Right cardiac atrium (tissue), 5 donors: ENCODE measurements at regions not wholly inside any gene's neighbourhood (a gene's known extent, or its start where the extent isn't known, plus 50 kb on each side); places are given as distances from the start of the nearest gene placed in this dataset.
A peak's percentile ranks its signal among the peaks of the same experiment; 100 is the strongest.

Experiments used
- ATAC-seq, 2 donors: fragments of 200-7000 bp; cut with Tn5 transposase; one replicate each; pipeline versions ENCODE4 v1.8.0 to v1.9.1; 2020; ENCODE audit warnings: moderate library complexity in 2 of 2, mild to moderate bottlenecking in 1 of 2
- DNase-seq, 3 donors: peaks; one replicate each; pipeline ENCODE4 v3.0.0-alpha.2; 2020
- H3K27ac ChIP-seq: one replicate; pipeline ENCODE4 v1.5.1; 2013; ENCODE audit warnings: mild to moderate bottlenecking, low read length, control low read depth, moderate library complexity
- H3K27me3 ChIP-seq: one replicate; pipeline ENCODE4 v1.6.1; 2013; ENCODE audit not compliant: control insufficient read depth, insufficient read depth
- H3K4me1 ChIP-seq: one replicate; pipeline ENCODE4 v1.6.1; 2013; ENCODE audit warnings: low read length; ENCODE audit not compliant: control insufficient read depth, insufficient read depth
- H3K4me3 ChIP-seq: one replicate; pipeline ENCODE4 v1.5.1; 2013; ENCODE audit warnings: low read length, control low read depth
- H3K9me3 ChIP-seq: one replicate; pipeline ENCODE4 v1.6.1; 2013; ENCODE audit warnings: low read length; ENCODE audit not compliant: control insufficient read depth
- WGBS: extraction: QIAGEN DNeasy Blood & Tissue Kit; methylation state at CpG from one replicate; pipeline ENCODE4 v1.1.7; 2013; 5-methylcytosine and 5-hydroxymethylcytosine counted together
- intact Hi-C, 4 donors: fragments of 100-400 bp; cut with DNase I; formaldehyde crosslinking; loops; one replicate each; pipeline versions ENCODE4 v1.11.0 to v1.14.0; 2022 to 2023
- donor health status: healthy with polysubstance abuse.
- donor health status: DM: no; HTN: yes; CAD: no.
- donor health status: DM: no; HTN: no; CAD: no.
- donor health status: DM: no; HTN: yes; CAD: no; lungs with severe emphysema.
- donor health status: DM: yes; HTN: yes; CAD: no.

DNA sequence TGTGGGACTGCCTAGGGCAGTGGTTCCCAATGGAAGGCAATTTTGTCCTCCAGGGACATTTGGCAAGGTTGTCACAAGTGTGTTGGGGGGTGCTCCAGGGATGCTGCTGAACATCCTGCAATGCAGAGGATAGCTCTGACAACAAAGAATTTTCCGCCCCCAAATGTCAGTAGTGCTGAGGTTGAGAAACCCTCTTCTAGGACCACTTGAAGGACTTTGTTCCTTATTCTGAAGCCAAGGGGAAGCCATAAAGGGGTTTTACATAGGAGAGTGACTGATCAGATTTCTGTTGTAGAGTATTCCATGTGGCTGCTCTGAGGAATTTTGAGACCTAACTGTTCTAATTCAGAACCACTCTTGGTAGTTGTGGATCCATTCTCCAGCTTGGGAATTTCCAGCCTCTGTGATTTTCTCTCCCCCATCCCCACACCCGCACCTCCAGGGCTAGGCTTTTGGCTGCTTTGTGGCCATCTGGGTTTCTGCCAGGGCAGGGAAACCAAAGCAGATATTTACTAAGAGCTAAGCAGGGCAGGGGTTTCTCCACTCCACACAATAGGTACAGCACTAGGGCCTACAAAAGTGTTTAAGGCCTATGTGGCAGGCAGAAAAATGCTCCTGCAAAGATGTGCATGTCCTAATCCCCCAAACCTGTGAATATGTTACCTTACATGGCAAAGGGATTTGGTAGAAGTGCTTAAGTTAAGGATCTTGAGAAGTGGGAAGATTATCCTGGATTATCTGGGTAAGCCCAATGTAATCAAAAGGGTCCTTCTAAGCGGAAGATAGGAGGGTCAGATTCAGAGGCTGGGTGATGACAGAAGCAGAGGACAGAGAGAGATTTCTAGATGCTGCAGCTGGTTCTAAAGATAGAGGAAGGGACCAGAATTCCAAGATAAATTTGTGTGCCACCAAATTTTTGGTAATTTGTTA lies 135.4 kb downstream of the TMEM17 start:
- ATAC-seq (no peak), DNase-seq (no peak)
- intact Hi-C loops: no loop called here
- Histone ChIP-seq H3K27ac (no peak overlapping the region), H3K4me3 (no peak overlapping the region), H3K4me1 (no peaks in the 10 kb centered on the region), H3K9me3 (no peaks in the 10 kb centered on the region), H3K27me3 (no peaks in the 10 kb centered on the region)
- 90% methylated on average over 3 of the region's 3 CpGs for WGBS

DNA sequence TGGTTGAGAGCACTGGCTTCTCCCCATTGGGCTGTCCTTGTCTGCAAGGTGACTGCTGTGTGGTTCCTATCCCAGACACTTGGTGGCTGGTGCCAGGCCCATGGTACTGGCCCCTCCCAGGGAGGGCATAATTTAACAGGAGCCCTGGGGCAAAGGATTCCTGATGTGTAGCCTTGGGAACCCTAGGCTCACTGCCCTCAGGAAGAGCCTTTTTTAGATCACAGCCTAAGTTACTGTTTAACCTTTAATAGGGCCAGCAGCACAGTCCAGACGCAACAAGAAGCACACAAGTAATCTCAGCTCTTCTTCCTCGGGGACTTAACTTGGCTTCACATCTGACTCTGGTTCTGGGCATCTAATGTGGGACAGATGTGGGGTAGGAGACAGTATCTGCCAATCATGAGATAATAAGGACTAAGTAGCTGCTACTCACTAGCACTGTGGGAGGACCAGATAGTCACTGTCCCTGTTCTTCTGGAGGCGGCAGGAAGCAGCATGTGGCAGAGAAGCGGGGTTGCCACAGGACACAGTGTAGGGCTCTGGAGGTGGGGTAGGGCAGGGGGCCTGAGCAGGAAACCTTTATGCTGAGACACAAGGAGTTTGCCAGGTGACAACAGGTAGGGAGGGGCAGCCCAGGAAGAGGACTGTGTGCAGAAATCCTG lies 136.3 kb downstream of the TMEM17 start:
- ATAC-seq: peak in 1 of 2 donors; percentile 26

DNA sequence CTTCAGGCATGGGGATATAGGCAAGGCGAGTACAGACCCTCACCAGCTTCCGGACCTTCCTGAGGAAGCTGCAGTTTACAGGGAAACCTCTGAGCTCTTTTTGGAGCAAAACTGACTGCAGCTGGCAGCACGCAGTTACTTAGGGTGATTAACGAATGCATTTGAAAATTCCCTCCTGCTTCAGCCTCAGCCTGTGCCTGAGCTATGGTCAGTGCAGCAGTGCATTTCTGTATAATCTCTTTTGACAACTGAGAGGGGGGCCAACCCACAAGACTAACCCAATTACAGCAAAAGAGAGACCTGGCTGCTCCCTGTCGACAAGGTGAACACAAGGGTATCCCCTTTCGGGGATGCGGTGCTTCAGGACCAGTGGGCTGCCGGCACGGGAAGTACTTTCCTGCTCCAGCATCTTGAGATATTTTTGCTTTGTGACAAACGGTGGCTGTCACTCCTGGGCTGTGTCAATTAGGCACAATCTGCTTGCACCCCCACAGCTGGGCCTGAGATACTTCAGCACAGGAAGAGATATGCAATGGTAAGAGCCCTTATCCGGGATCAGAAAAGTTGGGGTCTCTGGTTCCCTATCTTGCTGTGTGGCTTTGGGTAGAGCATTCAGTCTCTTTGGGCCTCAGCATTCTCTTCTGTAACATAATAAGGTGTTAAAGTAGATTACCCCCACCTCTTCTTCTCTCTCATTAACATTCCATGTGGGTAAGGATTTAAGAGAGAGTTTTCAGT lies 141.0 kb downstream of the TMEM17 start:
- Histone ChIP-seq H3K4me1 (no peaks in the 10 kb centered on the region), H3K9me3 (no peaks in the 10 kb centered on the region), H3K27ac (no peak overlapping the region), H3K4me3 (no peak overlapping the region), H3K27me3 (no peaks in the 10 kb centered on the region)
- ATAC-seq (no peak), DNase-seq (no peak)
- WGBS: 64% methylated on average over 11 of the region's 11 CpGs
- intact Hi-C loops: no loop called here

More for the DNA sequence above, 136.3 kb downstream of the TMEM17 start:
- H3K27ac ChIP-seq: no peak overlapping the region
- no peaks in the 10 kb centered on the region for H3K4me1 ChIP-seq
- DNase-seq: no peak
- WGBS: 69% methylated on average over 4 of the region's 4 CpGs
- intact Hi-C loops: no loop called here
- H3K9me3 ChIP-seq: no peaks in the 10 kb centered on the region
- H3K27me3 ChIP-seq: no peaks in the 10 kb centered on the region
- H3K4me3 ChIP-seq: no peak overlapping the region

DNA sequence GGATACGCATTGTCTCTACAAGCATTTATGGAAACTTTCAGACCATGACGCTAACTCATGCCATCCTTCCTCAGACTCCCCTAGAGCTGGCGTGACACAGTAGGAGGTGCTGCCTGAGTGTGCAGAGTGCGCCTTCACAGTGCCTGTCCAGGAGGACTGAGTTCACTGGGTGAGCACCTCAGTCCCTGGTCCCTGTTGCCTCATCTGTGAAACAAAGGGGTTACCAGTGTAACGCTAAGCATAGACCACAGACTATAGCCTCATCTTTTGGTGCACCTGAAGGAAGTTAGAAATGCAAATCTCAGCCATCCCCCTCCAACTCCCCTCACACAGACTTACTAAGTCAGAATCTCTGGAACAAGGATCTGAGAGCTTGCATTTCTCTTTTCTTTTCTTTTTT lies 142.8 kb downstream of the TMEM17 start:
- DNase-seq (no peak), ATAC-seq (no peak)
- no peaks in the 10 kb centered on the region for H3K4me1 ChIP-seq
- WGBS: 95% methylated on average over 5 of the region's 5 CpGs
- intact Hi-C loops: no loop called here
- H3K9me3 ChIP-seq: no peaks in the 10 kb centered on the region
- H3K27ac ChIP-seq: no peak overlapping the region
- no peak overlapping the region for H3K4me3 ChIP-seq
- no peaks in the 10 kb centered on the region for H3K27me3 ChIP-seq

DNA sequence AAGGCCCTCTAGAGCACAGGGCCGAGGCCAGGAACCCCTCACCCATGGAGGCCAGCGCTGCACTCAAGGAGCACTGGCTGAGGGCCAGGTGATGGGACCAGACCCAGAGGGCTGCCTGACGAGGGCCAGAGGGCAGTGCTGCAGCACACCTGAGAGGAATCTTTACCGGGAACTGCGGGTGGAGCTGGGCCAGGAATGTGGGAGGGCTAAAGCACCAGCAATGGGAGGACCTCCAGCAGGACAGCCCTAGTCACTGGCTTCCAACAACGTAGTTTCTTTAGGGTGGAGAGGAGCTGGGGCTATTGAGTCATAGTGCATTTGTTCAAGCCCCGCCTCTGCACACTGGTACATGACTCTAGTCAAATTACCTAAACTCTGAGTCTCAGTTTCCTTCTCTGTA lies 143.4 kb downstream of the TMEM17 start:
- no peak overlapping the region for H3K4me3 ChIP-seq
- H3K4me1 ChIP-seq: no peaks in the 10 kb centered on the region
- no peak overlapping the region for H3K27ac ChIP-seq
- ATAC-seq (no peak), DNase-seq (no peak)
- H3K9me3 ChIP-seq: no peaks in the 10 kb centered on the region
- intact Hi-C loops: no loop called here
- no peaks in the 10 kb centered on the region for H3K27me3 ChIP-seq
- 91% methylated on average over 7 of the region's 7 CpGs for WGBS

DNA sequence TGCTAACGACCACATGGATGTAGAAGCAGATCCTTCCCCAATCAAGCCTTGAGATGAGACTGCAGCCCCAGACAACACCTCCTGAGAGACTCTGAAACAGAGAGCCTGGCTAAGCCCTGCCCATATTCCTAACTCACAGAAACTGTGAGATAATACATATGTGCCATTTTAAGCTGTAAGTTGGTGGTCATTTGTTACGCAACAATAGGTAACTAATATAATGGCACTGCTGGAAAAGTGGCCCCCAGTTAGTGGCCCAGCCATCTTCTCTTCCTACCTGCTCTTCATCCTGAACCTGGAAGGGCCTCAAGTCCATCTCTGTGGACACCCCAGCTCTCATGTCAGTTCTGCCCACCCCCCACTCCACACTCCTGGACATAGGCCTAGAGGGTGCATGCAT lies 144.0 kb downstream of the TMEM17 start:
- WGBS: 97% methylated on average over 2 of the region's 2 CpGs
- Histone ChIP-seq H3K27me3 (no peaks in the 10 kb centered on the region), H3K4me3 (no peak overlapping the region), H3K9me3 (no peaks in the 10 kb centered on the region), H3K4me1 (no peaks in the 10 kb centered on the region), H3K27ac (no peak overlapping the region)
- intact Hi-C loops: no loop called here
- DNase-seq (no peak), ATAC-seq (no peak)

DNA sequence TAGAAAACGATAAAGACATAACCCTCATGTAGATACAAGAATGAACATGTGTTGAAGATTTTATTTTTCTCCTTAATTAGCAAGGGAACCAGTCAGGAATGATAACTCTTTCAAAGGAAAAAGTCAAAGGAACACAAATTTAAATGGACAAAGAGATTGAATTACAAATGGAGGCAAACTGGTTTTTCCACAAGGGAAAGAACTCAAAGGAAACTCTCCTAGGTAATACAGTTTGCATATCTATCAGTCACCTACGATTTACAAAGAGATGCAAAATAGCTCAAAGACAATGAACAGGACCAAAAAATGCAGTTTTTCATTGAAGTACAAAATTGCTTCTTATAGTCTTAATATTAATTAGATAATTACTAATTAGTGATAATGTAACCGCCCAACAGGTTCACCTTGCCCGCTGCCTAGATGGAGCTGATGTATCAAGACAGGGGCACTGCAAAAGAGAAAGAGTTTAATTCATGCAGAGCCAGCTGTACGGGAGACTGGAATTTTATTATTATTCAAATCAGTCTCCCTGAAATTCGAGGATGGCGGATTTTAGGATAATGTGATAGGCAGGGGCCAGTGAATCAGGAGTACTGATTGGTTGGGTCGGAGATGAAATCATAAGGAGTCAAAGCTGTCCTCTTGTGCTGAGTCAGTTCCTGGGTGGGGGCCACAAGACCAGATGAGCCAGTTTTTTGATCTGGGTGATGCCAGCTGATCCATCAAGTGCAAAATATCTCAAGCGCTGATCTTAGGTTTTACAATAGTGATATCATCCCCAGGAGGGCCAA lies 151.0 kb downstream of the TMEM17 start:
- no peak overlapping the region for H3K4me3 ChIP-seq
- H3K4me1 ChIP-seq: no peaks in the 10 kb centered on the region
- no peak for DNase-seq
- H3K27ac ChIP-seq: no peak overlapping the region
- intact Hi-C loops: no loop called here
- no peak for ATAC-seq
- WGBS: 72% methylated on average over 9 of the region's 9 CpGs
- H3K9me3 ChIP-seq: no peaks in the 10 kb centered on the region
- no peaks in the 10 kb centered on the region for H3K27me3 ChIP-seq

DNA sequence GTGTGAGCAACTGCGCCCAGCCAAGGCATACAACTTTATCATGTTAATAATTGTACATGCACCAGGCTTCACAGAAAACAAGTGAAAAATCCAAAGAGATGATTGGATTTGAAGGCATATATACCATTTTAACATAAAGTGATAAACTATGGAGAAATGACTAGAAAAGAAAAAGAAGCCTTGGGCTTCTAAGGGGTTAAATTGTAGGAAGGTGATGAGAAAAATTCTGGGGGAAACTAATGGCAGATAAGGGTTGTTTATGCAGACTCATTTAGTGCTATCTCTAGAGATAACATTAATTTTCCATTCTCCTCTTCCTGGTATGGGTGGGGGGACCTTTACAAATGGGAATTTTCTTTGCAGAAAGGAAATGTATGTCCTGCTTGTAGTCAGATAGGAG lies 154.0 kb downstream of the TMEM17 start:
- intact Hi-C loops: no loop called here
- Histone ChIP-seq H3K4me3 (no peak overlapping the region), H3K4me1 (no peaks in the 10 kb centered on the region), H3K27ac (no peak overlapping the region), H3K27me3 (no peaks in the 10 kb centered on the region), H3K9me3 (no peaks in the 10 kb centered on the region)
- ATAC-seq (no peak), DNase-seq (no peak)
- WGBS: 96% methylated on average over 1 of the region's 1 CpG

DNA sequence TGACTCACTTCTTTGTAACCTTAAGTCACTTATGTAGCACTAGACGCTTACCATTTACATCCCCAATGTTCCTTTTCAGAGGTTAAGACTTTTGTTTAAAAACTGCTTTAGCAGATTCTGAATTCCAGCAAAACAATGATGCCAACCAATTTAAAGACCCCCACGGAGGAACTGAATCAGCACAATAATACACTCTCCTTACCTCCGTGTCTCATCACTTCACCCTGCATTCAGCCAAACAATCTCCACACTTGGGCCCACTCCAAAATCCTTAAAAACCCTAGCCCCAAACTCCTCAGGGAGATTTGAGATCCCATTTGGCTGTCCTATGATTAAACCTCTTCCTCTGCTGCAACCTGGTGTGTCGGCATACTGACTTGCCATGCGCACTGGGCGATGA lies 153.9 kb downstream of the B3GNT2 start:
- 87% methylated on average over 6 of the region's 6 CpGs for WGBS
- ATAC-seq: no peak

DNA sequence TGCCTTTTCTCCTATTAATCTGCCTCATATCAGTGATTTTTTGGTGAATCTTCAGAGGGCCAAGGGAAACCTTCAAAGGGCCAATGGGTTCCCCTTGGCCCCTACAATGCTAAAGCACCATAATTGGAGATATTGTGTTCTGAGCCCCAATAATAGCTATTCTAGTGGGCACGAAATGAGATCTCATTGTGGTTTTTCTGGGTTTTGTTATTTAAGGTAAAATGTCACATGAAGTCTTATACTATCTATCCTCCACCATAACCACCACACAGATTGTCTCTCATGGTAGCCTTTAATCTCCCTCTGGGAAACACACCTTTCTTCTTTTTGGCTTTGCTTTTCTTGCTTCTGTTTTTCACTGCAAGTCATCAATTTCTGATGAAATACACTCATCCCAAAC lies 152.8 kb downstream of the B3GNT2 start:
- H3K9me3 ChIP-seq: no peaks in the 10 kb centered on the region
- no peak overlapping the region for H3K27ac ChIP-seq
- ATAC-seq: no peak
- H3K4me3 ChIP-seq: no peak overlapping the region
- H3K4me1 ChIP-seq: no peaks in the 10 kb centered on the region
- 96% methylated on average over 1 of the region's 1 CpG for WGBS
- no peaks in the 10 kb centered on the region for H3K27me3 ChIP-seq
- intact Hi-C loops: no loop called here
- DNase-seq: no peak

More for the DNA sequence above, 153.9 kb downstream of the B3GNT2 start:
- H3K4me1 ChIP-seq: no peaks in the 10 kb centered on the region
- no peaks in the 10 kb centered on the region for H3K27me3 ChIP-seq
- DNase-seq: no peak
- intact Hi-C loops: no loop called here
- H3K4me3 ChIP-seq: no peak overlapping the region
- H3K27ac ChIP-seq: no peak overlapping the region
- no peaks in the 10 kb centered on the region for H3K9me3 ChIP-seq
